ENCODE measurements at regions not wholly inside any gene's neighbourhood (a gene's known extent, or its start where the extent isn't known, plus 50 kb on each side); places are given as distances from the start of the nearest gene placed in this dataset.

DNA sequence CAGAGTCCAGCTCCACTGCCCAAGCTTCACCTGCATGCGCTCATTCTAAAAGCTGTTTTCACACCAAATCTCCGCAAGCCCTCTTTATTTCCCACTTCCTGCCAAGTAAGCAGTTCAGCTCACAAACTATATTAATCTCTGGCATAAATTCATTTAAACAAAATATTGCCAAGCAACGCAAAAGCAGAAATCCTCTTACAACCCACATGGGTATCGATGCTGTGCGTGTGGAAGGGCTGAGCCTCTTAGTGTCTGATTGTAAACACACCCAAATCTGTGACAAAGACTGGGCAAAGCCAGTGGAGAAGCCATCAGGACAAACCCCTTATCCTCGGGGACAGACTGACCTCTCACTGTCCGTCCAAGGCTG is 124.3 kb upstream of the ATP2B2 start:
- TF ChIP-seq, protein P1, sequence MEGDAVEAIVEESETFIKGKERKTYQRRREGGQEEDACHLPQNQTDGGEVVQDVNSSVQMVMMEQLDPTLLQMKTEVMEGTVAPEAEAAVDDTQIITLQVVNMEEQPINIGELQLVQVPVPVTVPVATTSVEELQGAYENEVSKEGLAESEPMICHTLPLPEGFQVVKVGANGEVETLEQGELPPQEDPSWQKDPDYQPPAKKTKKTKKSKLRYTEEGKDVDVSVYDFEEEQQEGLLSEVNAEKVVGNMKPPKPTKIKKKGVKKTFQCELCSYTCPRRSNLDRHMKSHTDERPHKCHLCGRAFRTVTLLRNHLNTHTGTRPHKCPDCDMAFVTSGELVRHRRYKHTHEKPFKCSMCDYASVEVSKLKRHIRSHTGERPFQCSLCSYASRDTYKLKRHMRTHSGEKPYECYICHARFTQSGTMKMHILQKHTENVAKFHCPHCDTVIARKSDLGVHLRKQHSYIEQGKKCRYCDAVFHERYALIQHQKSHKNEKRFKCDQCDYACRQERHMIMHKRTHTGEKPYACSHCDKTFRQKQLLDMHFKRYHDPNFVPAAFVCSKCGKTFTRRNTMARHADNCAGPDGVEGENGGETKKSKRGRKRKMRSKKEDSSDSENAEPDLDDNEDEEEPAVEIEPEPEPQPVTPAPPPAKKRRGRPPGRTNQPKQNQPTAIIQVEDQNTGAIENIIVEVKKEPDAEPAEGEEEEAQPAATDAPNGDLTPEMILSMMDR (IDR thresholded peaks at IDR 0.05; ENCODE audit: low read depth, low read length): no peak
- no peak overlapping the region for H3K4me3 ChIP-seq (replicated peaks in 1 of 2; ENCODE audit: low read depth in 2 of 2, low read length in 2 of 2)
- DNase-seq (ENCODE audit: low read depth in 2 of 2): no peak

DNA sequence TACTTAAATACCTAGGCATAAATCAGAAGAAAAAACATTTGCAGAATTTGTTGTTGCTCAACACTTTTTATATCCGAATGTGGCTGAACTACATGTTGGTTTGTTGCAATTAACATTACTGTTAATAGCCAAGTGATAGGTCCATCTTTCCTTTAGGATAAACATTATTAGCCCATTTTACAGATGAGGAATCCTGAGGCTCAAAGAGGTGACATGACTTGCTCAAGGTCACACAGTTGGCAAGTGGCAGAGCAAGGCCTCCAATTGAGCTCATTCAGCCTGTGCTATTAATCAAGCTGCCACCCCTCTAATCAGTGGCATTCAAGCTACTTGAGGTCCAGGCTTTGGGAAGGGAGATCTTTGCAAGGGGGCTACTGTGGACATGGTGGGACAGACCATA is 125.8 kb upstream of the ATP2B2 start:
- TF ChIP-seq, protein P1 (IDR thresholded peaks at IDR 0.05; ENCODE audit: low read depth, low read length): no peak
- no peak for DNase-seq (ENCODE audit: low read depth in 2 of 2)
- no peak overlapping the region for H3K4me3 ChIP-seq (replicated peaks in 1 of 2; ENCODE audit: low read depth in 2 of 2, low read length in 2 of 2)

DNA sequence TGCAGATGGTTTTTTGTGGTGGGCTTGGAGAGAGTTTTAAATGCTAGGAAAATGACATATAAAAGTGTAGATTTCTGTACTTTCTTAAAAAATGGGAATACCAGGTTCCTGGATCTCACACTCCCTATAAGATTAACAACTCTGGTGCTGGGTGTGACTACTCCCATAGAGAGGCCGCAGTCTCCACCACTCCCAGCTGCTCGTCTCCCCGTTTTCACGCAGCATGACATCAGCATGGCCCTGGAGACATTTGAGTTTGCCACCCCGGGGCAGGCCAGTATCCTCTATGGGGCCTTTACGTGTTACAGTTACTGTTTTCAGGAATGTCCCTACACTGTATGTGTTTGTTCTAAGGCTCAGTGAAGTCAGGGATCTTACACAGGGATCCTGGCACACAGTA is 126.7 kb upstream of the ATP2B2 start:
- no peak for DNase-seq (ENCODE audit: low read depth in 2 of 2)
- TF ChIP-seq, protein P1 (IDR thresholded peaks at IDR 0.05; ENCODE audit: low read depth, low read length): no peak
- no peak overlapping the region for H3K4me3 ChIP-seq (replicated peaks in 1 of 2; ENCODE audit: low read depth in 2 of 2, low read length in 2 of 2)

DNA sequence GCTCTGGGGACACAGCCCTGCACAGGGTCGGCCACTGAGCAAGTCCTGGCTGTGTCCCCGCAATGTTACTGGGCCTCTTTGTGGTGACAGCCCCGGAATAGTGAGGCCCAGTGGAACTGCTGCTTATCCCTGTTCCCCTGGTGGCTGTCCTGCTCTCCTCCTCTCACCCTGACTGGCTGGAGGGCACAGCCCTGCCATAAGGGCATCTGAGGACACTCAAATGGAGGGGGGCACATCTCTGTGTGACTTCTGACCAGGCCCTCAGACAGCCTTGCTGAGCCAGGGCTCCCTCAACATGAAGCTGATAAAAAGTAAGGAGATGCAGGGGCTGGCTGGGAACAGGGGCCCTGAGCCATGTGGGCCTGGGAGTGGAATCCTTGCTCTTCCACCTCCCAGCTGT is 127.4 kb upstream of the ATP2B2 start:
- TF ChIP-seq, protein P1 (IDR thresholded peaks at IDR 0.05; ENCODE audit: low read depth, low read length): no peak

DNA sequence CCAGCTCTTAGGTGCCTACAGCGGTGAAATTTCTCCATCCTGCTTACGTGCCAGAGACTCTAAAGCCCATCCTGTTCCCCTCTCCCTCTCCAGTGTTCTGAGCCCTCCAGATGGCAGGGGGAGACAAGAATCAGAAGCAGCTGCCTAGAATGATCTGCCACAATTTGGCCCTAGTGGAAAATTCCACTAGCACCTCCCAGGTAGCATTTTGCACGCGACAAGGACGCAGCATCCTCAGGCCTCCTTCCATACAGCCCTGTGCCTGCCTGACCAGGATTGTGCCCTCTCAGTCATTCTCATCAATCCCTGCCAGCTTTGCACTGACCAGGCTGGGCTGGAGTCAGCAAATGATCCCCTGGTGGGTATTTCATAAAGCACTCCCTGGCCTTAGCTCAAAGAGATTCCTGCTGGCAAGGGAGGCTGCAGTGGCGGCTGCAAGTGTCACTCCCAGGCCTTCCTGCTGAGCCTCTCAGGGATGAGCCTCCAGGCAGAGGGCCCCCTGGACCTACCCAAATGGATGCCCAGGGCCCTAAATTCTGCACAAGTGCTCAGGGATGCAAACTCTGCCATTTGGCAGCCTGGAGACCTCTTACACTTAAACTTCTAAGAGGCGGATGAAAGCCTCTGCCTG is 130.2 kb upstream of the ATP2B2 start:
- DNase-seq (ENCODE audit: low read depth in 2 of 2): no peak
- TF ChIP-seq, protein P1 (IDR thresholded peaks at IDR 0.05; ENCODE audit: low read depth, low read length): no peak

More for the DNA sequence above, 127.4 kb upstream of the ATP2B2 start:
- no peak for DNase-seq (ENCODE audit: low read depth in 2 of 2)
- no peak overlapping the region for H3K4me3 ChIP-seq (replicated peaks in 1 of 2; ENCODE audit: low read depth in 2 of 2, low read length in 2 of 2)

DNA sequence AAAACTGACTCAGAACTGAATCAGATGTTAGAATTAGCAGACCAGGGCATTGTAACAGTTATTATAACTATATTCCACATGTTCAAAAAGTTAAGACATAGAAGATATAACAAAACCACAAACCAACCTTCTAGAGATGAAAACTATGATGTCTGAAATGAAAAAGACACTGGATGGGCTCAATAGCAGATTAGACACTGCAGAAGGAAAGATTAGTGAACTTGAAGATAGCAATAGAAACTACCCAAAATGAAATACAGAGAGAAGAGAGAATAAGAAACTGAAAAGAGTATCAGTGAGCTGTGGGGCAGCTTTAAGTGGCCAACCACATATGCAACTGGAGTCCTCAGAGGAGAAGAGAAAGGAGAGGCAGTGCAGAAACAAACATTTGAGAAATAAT is 132.0 kb upstream of the ATP2B2 start:
- no peak for DNase-seq (ENCODE audit: low read depth in 2 of 2)
- H3K4me3 ChIP-seq (replicated peaks in 1 of 2; ENCODE audit: low read depth in 2 of 2, low read length in 2 of 2): no peak overlapping the region
- TF ChIP-seq, protein P1 (IDR thresholded peaks at IDR 0.05; ENCODE audit: low read depth, low read length): no peak

More for the DNA sequence above, 130.2 kb upstream of the ATP2B2 start:
- peak overlapping the region in 1 of 2 donors; percentile 3 for H3K4me3 ChIP-seq (replicated peaks in 1 of 2; ENCODE audit: low read depth in 2 of 2, low read length in 2 of 2)

DNA sequence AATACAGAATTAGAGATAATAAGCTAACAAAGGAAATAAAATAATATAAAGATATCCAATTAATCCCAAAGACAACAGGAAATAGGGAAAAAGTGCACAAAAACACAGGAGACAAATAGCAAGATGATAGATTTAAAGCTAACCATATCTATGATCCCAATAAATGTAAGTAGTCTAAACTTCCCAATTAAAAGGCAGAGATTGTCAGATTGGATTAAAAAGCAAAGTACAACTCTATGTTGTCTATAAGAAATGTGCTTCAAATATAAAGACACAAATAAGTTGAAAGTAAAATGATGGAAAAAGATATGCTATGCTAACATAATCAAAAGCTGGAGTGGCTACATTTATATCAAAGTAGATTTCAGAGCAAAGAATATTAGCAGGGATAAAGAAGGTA is 133.1 kb upstream of the ATP2B2 start:
- no peak overlapping the region for H3K4me3 ChIP-seq (replicated peaks in 1 of 2; ENCODE audit: low read depth in 2 of 2, low read length in 2 of 2)
- DNase-seq (ENCODE audit: low read depth in 2 of 2): no peak
- TF ChIP-seq, protein P1 (IDR thresholded peaks at IDR 0.05; ENCODE audit: low read depth, low read length): no peak

Measured in cardiac fibroblast (primary cell).